NCI-H1417 treated with DMSO at 0.1 percent for 48 hours (cell line): ENCODE measurements at regions not wholly inside any gene's neighbourhood (a gene's known extent, or its start where the extent isn't known, plus 50 kb on each side); places are given as distances from the start of the nearest gene placed in this dataset.

ENCODE experiments used
- DNase-seq: peaks from one replicate; lab custom pipeline; 2025; lab: John Stamatoyannopoulos, UW

GRCh38 chr1:30514137-30514654 lies 209.2 kb downstream of the MATN1 start:
- no peak for DNase-seq

GRCh38 chr1:30513396-30514136 lies 209.8 kb downstream of the MATN1 start:
- DNase-seq = no peak

GRCh38 chr1:30512914-30513265 lies 210.5 kb downstream of the MATN1 start:
- no peak for DNase-seq

- no peak for DNase-seq
Observed at GRCh38 chr1:30511991-30512913, 211.1 kb downstream of the MATN1 start.

- no peak for DNase-seq
Observed at GRCh38 chr1:30511563-30511962, 211.8 kb downstream of the MATN1 start.

- DNase-seq = no peak
Observed at GRCh38 chr1:30511106-30511505, 212.3 kb downstream of the MATN1 start.

GRCh38 chr1:30509670-30510069 lies 213.7 kb downstream of the MATN1 start:
- DNase-seq = no peak

GRCh38 chr1:30508611-30509010 lies 214.8 kb downstream of the MATN1 start:
- no peak for DNase-seq

GRCh38 chr1:30508175-30508448 lies 215.3 kb downstream of the MATN1 start:
- DNase-seq = no peak

- no peak for DNase-seq
Observed at GRCh38 chr1:30507401-30508174, 215.8 kb downstream of the MATN1 start.

GRCh38 chr1:30507016-30507312 lies 216.4 kb downstream of the MATN1 start:
- DNase-seq = no peak

- DNase-seq = no peak
Observed at GRCh38 chr1:30506291-30507015, 216.9 kb downstream of the MATN1 start.

- DNase-seq = no peak
Observed at GRCh38 chr1:30505853-30506252, 217.5 kb downstream of the MATN1 start.

- no peak for DNase-seq
Observed at GRCh38 chr1:30492451-30492850, 230.9 kb downstream of the MATN1 start.

GRCh38 chr1:30491831-30492230 lies 231.6 kb downstream of the MATN1 start:
- DNase-seq = no peak

- DNase-seq = no peak
Observed at GRCh38 chr1:30490554-30491053, 232.8 kb downstream of the MATN1 start.

GRCh38 chr1:30489737-30490389 lies 233.5 kb downstream of the MATN1 start:
- DNase-seq = no peak

- no peak for DNase-seq
Observed at GRCh38 chr1:30488324-30488913, 235.0 kb downstream of the MATN1 start.

- DNase-seq = no peak
Observed at GRCh38 chr1:30487042-30487441, 236.3 kb downstream of the MATN1 start.

GRCh38 chr1:30485072-30485471 lies 238.3 kb downstream of the MATN1 start:
- no peak for DNase-seq

GRCh38 chr1:30484668-30485067 lies 238.7 kb downstream of the MATN1 start:
- no peak for DNase-seq
